HepG2 (cell line): ENCODE measurements at regions not wholly inside any gene's neighbourhood (a gene's known extent, or its start where the extent isn't known, plus 50 kb on each side); places are given as distances from the start of the nearest gene placed in this dataset.
A peak's percentile ranks its signal among the peaks of the same experiment; 100 is the strongest.

Experiments
- AKAP8 ChIP-seq: sonication (generic); formaldehyde crosslinking; IDR thresholded peaks from 2 replicates; pipeline ENCODE4 v1.5.1; 2020; ENCODE audit warnings: mild to moderate bottlenecking, missing genetic modification reagents
- DZIP1 ChIP-seq: sonication (generic); formaldehyde crosslinking; IDR thresholded peaks from 2 replicates; pipeline ENCODE4 v1.5.0; 2020; ENCODE audit warnings: mild to moderate bottlenecking, missing genetic modification reagents
- EEA1 ChIP-seq: sonication (generic); formaldehyde crosslinking; IDR thresholded peaks from 2 replicates; pipeline ENCODE4 v1.5.1; 2020; ENCODE audit warnings: mild to moderate bottlenecking, missing genetic modification reagents, borderline replicate concordance
- GLI4 ChIP-seq: sonication (generic); formaldehyde crosslinking; IDR thresholded peaks from 2 replicates; pipeline ENCODE4 v1.5.1; 2020; ENCODE audit warnings: missing genetic modification reagents, mild to moderate bottlenecking, moderate library complexity, borderline replicate concordance
- HNF4G ChIP-seq, 2 experiments: sonication (generic) in 1 of 2; formaldehyde crosslinking in 1 of 2; IDR thresholded peaks; 2 replicates each; pipeline versions ENCODE4 v1.4.0 to v1.6.1; 2011 to 2020; ENCODE audit warnings: borderline replicate concordance in 2 of 2, low read depth in 2 of 2, mild to moderate bottlenecking in 2 of 2, low read length in 1 of 2, missing genetic modification reagents in 1 of 2, moderate library complexity in 1 of 2
- KDM3A ChIP-seq: IDR thresholded peaks from 2 replicates; pipeline ENCODE4 v1.6.1; 2018; ENCODE audit warnings: low read depth, missing compliant biosample characterization
- KLF16 ChIP-seq, 2 experiments: sonication (generic) in 1 of 2; formaldehyde crosslinking in 1 of 2; IDR thresholded peaks; 2 replicates each; pipeline versions ENCODE4 v1.6.1 to v1.8.0; 2016 to 2023; ENCODE audit warnings: missing genetic modification reagents in 2 of 2, missing compliant biosample characterization in 1 of 2
- MBD4 ChIP-seq: IDR thresholded peaks from 2 replicates; pipeline ENCODE4 v1.6.1; 2012; ENCODE audit warnings: low read length, inconsistent platforms, borderline replicate concordance
- POLR2G ChIP-seq: fragments of 200-400 bp; formaldehyde crosslinking; IDR thresholded peaks from 2 replicates; pipeline ENCODE4 v1.6.1; 2018; ENCODE audit warnings: mild to moderate bottlenecking, low read depth, low read length, moderate library complexity
- RXRB ChIP-seq: IDR thresholded peaks from 2 replicates; pipeline ENCODE4 v1.6.1; 2016; ENCODE audit warnings: borderline replicate concordance, missing genetic modification reagents, missing compliant biosample characterization
- SALL1 ChIP-seq: sonication (generic); formaldehyde crosslinking; IDR thresholded peaks from 2 replicates; pipeline ENCODE4 v1.8.0; 2022; ENCODE audit warnings: mild to moderate bottlenecking, missing genetic modification reagents
- STAT5B ChIP-seq: sonication (generic); formaldehyde crosslinking; IDR thresholded peaks from 2 replicates; pipeline ENCODE4 v1.4.0; 2020; ENCODE audit warnings: missing genetic modification reagents
- ZNF143 ChIP-seq: sonication (generic); formaldehyde crosslinking; IDR thresholded peaks from 2 replicates; pipeline ENCODE4 v1.4.0; 2020; ENCODE audit warnings: missing genetic modification reagents
- ZNF296 ChIP-seq: sonication (generic); formaldehyde crosslinking; conservative IDR thresholded peaks from 2 replicates; pipeline ENCODE4 v1.5.0; 2020; ENCODE audit warnings: mild to moderate bottlenecking, missing genetic modification reagents
- ZNF777 ChIP-seq: sonication (generic); formaldehyde crosslinking; IDR thresholded peaks from 2 replicates; pipeline ENCODE4 v1.4.0; 2020; ENCODE audit warnings: missing genetic modification reagents
- ZNF883 ChIP-seq: sonication (generic); formaldehyde crosslinking; IDR thresholded peaks from 2 replicates; pipeline ENCODE4 v1.5.1; 2020; ENCODE audit warnings: mild to moderate bottlenecking, missing genetic modification reagents; ENCODE audit errors: not compliant biosample characterization
- TF ChIP-seq, protein P1 (sequence below): sonication (generic); formaldehyde crosslinking; IDR thresholded peaks from 2 replicates; pipeline ENCODE4 v1.5.0; 2020; ENCODE audit warnings: missing genetic modification reagents
- TF ChIP-seq, protein P2 (sequence below): sonication (generic); formaldehyde crosslinking; IDR thresholded peaks from 2 replicates; pipeline ENCODE4 v1.8.1; 2023; ENCODE audit warnings: mild to moderate bottlenecking, moderate library complexity, missing genetic modification reagents
- TF ChIP-seq, protein P3 (sequence below), 2 experiments: sonication (generic) in 1 of 2; formaldehyde crosslinking in 1 of 2; IDR thresholded peaks; 2 replicates each; pipeline versions ENCODE4 v1.4.0 to v1.6.1; 2016 to 2020; ENCODE audit warnings: borderline replicate concordance in 1 of 2, low read depth in 1 of 2, mild to moderate bottlenecking in 1 of 2, missing genetic modification reagents in 1 of 2

DNA sequence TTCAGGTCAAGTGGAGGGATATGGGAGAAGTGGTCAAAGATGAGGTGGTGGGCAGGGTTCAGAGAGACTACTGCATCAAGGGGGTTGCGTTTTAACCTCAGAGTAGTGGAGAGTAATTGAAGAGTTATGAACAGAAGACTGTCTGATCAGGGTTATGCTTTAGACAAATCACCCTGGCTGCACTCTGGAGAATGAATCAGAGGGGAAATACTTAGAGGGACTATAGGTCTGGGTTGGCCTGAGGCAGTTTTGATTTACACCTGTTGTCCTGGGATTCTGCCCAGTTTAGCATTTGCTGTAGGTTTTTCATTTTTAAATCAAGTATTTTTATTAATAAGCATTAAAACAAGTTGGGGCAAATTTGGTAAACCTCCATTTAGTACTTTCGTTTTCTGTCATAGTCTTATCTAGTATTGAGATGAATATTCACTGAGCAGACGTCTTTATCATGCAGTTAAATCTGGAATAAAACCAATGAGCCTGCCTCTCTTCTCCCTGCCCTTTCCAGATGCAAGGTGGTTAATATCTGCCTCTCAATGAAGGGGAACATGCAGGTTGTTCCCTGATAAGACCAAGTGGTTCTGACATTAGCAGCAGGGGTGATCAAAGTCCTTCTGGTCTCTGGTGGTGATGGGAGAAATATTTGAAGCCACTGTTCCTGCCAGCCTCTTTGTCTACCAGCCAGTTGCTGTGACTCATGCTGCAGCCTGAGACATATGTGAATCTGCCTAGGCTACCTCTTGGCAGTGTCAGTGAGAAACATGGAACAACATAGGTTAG, 116.0 kb upstream of the RPS6KA3 start (continued):
- TF ChIP-seq HNF4G (IDR thresholded peaks at IDR 0.05; ENCODE audit: borderline replicate concordance, low read depth, low read length): peak; percentile 60; the same call in 1 of the 2 replicates
- no peak; the same call in 1 of the 2 replicates for TF ChIP-seq HNF4G (CRISPR knock-in tag; IDR thresholded peaks at IDR 0.05; ENCODE audit: borderline replicate concordance, low read depth)
- no peak for TF ChIP-seq ZNF883 (CRISPR knock-in tag)
- TF ChIP-seq STAT5B (CRISPR knock-in tag): no peak
- TF ChIP-seq GLI4: no peak
- no peak; the same call in 1 of the 2 replicates for TF ChIP-seq MBD4
- TF ChIP-seq, protein P1, sequence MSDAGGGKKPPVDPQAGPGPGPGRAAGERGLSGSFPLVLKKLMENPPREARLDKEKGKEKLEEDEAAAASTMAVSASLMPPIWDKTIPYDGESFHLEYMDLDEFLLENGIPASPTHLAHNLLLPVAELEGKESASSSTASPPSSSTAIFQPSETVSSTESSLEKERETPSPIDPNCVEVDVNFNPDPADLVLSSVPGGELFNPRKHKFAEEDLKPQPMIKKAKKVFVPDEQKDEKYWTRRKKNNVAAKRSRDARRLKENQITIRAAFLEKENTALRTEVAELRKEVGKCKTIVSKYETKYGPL (CRISPR knock-in tag): no peak
- TF ChIP-seq, protein P2, sequence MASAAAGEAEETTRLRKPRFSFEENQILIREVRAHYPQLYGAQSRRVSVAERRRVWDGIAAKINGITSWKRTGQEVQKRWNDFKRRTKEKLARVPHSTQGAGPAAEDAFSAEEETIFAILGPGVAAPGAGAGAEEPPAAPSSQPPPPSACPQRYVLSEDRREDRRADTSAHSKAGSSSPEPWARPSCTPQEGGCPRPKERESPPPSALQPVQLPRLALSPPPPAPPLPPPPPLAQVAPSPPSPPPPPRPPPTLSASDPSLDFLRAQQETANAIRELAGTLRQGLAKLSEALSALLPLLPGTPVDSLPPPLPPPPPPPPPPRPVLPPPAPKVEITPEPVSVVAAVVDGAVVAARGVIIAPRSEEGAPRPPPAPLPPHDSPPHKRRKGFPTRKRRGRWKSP (CRISPR knock-in tag): no peak
- no peak for TF ChIP-seq KDM3A (CRISPR knock-in tag)
- TF ChIP-seq SALL1 (CRISPR knock-in tag): peak; percentile 72
- TF ChIP-seq POLR2G: peak; percentile 30; the same call in 1 of the 2 replicates
- no peak for TF ChIP-seq KLF16 (CRISPR knock-in tag; IDR thresholded peaks at IDR 0.05)
- no peak for TF ChIP-seq ZNF296
- TF ChIP-seq RXRB: no peak
- TF ChIP-seq DZIP1 (CRISPR knock-in tag): no peak
- TF ChIP-seq ZNF777 (CRISPR knock-in tag): no peak
- TF ChIP-seq EEA1 (CRISPR knock-in tag): no peak
- no peak for TF ChIP-seq AKAP8 (CRISPR knock-in tag)
- TF ChIP-seq, protein P3, sequence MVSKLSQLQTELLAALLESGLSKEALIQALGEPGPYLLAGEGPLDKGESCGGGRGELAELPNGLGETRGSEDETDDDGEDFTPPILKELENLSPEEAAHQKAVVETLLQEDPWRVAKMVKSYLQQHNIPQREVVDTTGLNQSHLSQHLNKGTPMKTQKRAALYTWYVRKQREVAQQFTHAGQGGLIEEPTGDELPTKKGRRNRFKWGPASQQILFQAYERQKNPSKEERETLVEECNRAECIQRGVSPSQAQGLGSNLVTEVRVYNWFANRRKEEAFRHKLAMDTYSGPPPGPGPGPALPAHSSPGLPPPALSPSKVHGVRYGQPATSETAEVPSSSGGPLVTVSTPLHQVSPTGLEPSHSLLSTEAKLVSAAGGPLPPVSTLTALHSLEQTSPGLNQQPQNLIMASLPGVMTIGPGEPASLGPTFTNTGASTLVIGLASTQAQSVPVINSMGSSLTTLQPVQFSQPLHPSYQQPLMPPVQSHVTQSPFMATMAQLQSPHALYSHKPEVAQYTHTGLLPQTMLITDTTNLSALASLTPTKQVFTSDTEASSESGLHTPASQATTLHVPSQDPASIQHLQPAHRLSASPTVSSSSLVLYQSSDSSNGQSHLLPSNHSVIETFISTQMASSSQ (IDR thresholded peaks at IDR 0.05; ENCODE audit: low read depth): no peak
- TF ChIP-seq, protein P3 (CRISPR knock-in tag; IDR thresholded peaks at IDR 0.05; ENCODE audit: borderline replicate concordance): no peak
- TF ChIP-seq ZNF143 (CRISPR knock-in tag): peak; percentile 67
